GM11168 (cell line): ENCODE measurements at regions not wholly inside any gene's neighbourhood (a gene's known extent, or its start where the extent isn't known, plus 50 kb on each side); places are given as distances from the start of the nearest gene placed in this dataset.

Experiments used
- in situ Hi-C: fragments of 300-500 bp; cut with MboI; formaldehyde crosslinking; loops from one replicate; pipeline ENCODE4 v1.12.0; 2022; ENCODE audit warnings: low sequenced_read_pairs; ENCODE audit not compliant: unreplicated experiment

DNA sequence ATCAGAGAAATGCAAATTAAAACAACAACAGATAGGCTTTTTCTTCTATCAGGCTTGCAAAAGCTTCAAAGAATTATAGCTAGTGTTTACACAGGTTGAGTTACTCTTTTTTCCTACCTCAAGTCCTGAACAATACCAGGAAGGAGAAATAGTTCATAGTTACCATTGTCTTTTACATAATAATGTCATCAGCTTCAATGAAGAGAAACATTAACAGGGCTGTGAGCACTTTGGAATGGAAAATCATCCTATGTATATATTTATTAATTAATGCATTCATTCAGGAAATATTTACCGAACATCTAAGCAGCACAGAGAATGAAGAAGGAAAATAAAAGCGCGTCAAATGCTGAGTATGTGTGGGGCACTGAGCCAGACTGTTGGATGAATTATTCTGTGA, 197.3 kb downstream of the ZBTB18 start:
- in situ Hi-C loops, result no loop called here

DNA sequence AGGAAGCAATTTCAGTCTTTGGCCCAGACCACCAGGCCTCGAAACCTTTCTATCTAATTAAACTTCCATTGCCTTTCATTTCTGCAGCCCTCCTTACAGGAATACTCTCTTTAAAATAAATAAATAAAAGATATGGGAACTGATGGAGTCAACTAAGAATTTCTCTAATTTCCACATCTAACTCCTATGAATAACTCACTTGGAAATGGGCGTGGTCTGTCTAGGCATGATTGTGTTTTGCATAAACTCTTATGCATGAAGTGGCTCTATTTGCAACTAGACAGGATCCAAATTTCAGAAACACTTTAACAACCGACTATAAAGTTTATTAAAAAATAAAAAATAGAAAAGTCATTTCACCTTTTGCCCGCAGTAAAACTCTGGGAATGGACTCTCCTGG, 199.5 kb downstream of the ADSS2 start:
- in situ Hi-C loops, result loop anchor here (25.0 kb wide), 1 partner anchor 915 kb away; no protein-coding TSS in a partner anchor

DNA sequence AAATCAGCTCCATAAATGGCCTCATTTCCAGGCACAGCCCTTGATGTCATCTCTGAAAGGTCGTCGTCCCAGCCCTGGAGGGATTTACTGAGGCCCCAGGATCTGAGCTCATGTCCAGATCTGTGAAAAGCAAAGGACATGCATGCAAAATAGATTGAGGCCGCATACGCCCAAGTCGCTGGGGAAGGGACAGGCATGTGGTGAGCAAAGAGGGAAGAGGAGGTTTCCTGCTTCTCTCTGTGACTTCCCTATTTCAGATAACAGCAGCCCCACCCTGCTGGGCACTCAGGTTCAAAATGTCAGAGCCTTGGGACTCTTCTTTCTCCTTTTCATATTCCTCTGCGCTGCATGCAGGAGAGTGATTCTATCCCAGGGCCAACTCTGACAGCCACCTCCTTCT, 197.2 kb downstream of the ADSS2 start:
- in situ Hi-C loops, result loop anchor here (25.0 kb wide), 1 partner anchor 917 kb away; no protein-coding TSS in a partner anchor

DNA sequence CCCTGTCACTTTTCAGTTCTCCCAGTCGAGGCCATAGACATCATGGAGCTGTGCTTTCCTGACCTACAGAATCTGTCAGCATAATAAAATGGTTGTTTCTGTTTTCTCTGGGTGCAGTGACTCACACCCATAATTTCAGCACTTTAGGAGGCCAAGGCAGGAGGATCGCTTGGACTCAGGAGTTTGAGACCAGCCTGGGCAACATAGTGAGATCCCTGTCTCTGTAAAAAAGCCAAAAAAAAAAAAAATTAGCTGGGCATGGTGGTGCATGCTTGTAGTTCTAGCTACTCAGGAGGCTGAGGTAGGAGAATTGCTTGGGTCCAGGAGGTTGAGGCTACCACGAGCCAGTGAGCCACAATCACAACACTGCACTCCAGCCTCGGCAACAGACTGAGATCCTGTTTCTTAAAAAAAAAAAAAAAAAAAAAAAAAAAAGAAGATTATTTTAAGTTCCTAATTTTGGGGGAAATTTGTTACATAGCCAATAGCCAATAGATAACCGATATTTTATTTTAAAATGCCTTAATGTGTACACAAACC, 196.2 kb downstream of the ADSS2 start:
- in situ Hi-C loops, result loop anchor here (25.0 kb wide), 1 partner anchor 918 kb away; no protein-coding TSS in a partner anchor

DNA sequence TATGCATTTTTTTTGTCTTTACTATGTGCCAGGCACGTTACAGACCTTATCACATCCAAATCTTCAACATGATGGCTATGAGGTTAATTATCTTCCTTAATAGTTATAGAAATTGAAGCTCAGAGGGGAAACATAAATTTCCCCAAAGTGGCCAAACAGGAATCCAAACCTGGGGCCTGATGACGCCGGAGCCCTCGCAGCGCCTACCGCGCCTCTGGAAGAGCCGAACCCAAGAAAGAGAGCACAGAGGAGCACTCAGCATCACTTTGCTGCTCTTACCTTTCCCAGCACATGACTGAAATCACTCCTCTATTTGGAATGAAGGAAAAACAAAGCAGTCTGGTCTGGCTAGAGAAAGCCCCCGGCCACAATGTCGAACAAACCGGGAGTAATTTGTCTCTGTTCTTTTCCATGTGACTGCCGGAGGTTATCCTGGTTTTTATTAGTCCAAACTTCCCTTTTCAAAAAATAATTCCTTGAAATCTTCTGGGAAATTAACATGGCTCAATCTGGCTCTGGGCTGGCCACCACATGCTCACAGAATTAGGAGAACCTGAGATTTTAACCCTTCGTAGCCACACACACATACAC, 195.5 kb downstream of the ADSS2 start:
- in situ Hi-C loops, result loop anchor here (25.0 kb wide), 1 partner anchor 919 kb away; no protein-coding TSS in a partner anchor

DNA sequence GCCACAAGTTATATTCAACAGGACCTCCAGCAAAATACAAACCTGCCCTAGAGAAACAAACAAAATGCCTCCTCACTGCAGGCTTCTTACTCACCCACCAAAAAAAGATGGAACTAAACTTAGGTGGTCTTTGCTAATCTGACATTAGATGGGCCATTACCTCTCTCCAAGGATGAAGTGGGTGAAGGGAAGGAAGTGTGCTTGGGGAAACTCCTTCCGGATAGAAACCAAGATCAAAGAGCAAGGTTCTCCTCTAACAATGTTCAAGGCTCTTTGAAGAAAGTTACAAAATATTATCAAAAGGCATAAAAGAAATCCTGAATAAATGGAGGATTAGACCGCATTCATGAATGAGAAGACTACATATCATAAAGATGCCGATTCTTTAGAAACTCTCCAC, 187.5 kb downstream of the ADSS2 start:
- in situ Hi-C loops, result loop anchor here (25.0 kb wide), 1 partner anchor 927 kb away; no protein-coding TSS in a partner anchor

DNA sequence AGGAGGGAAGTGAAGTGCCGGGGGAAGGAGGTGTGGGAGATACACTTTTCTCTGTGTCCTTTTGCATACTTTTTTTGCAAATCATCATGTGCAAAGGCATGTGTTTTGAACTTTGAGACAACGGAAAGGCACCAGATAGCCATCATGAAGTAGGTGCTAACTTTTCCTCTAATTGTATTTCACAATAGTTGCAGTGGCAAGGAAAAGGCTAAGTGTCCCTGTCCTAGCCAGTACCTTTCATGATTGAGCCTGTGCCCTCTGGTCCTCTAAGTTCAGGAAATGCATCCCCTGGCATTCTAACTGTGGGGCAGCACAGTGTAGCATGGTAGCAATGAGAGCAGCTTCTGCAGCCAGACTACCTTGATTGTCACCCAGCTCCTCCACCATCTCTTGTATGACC, 186.2 kb downstream of the ADSS2 start:
- in situ Hi-C loops, result loop anchor here (25.0 kb wide), 1 partner anchor 928 kb away; no protein-coding TSS in a partner anchor

DNA sequence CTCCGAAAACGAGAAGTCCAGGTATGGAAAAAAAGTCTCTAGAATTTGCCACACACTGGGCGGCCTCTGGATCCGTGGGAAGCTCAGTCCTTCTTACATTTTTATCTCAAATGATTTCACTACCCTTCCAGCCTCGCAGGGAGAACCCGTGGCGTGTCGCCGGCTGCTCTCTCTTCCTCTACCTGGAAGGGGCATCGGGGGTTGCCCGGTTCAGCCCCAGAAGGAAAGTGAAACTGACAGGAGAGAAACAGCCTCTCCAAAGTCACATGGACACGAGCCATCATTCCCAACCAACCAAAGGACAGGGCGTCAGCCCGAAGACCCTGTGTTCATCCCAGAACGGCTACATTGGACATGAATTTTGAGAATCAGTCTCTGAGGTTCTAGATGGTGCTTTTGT, 182.5 kb downstream of the ADSS2 start:
- in situ Hi-C loops, result loop anchor here (25.0 kb wide), 1 partner anchor 932 kb away; no protein-coding TSS in a partner anchor

DNA sequence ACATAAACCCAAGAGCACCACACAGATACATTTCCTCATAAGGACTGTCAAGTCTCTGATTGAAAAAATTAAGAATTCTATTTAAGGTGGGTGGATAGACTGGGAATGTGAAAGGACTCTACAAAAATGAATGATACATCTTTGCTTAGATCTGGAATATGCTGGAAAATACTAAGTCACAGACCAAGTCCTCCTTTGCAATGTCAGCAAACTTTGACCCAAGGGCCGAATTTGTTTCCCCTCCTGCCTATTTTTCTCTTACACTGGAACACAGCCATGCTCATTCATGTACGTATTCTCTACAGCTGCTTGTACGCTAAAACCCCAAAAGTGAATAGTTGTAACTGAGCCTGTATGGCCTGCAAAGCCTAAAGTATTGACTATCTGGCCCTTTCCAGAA, 180.7 kb downstream of the ADSS2 start:
- in situ Hi-C loops, result loop anchor here (25.0 kb wide), 1 partner anchor 934 kb away; no protein-coding TSS in a partner anchor

DNA sequence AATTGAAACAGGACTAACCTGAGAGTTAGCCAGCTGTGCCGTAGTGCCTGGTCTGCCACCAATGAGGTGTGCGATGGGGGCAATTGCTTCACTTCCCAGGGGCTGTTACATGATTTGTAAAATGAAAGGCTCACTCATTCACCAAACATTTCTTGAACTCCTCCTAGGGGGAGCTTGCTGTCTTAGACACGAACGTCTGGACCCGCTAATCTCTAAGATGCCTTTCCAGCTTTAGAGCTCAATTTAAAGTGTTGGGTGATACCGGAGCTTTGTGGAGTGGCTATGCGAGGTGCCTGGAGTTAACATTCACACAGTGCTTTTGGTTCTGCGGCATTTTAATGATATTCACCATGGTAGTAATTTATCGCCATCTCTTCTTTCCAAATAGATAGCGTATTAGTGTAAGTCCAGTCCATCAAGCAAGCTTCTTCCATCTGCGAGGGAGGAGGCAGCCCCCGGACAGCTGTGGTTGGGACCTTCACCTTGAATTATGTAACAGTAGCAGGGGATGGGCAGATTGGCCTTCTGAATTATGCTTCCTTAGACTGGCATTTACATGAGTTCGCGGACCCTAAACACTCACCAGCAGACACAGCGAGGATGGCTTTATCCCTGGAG, 179.9 kb downstream of the ADSS2 start:
- in situ Hi-C loops, result loop anchor here (25.0 kb wide), 1 partner anchor 934 kb away; no protein-coding TSS in a partner anchor

DNA sequence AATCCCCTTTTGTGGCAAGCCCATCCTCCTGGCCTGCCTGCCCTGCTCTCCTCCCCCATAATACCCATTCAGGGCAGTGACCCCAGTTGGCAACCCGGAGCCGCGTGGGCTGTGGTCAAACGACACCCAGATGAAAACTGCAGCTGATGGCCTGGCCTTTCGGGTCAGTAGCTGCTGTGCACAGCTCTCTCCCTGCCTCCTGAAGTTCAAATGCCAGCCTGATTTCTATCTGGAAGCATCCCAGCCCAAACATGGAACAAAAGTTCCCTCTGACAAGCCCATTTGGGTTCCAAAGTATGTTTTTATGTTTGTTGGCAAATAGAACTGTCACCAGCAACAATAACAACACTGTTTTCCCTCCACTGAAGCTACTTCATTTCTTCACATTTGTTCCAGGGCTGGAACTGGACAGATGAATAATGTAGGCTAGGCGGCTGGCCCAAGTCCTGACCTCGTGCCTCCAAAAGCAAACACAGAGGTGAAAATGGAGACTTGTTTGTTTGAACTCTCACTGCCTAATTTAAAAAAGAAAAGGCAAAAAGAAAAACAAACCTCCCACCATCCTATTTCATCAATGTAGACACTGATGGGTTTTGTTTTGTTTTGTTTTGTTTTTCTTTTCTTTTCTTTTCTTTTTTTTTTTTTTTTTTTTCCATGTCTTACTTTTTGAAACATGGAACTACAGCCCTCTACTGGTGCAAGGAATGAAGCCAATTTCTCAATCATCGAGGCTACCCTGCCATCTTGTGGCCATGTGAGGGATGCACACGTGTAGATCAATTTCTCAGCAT, 179.0 kb downstream of the ADSS2 start:
- in situ Hi-C loops, result loop anchor here (25.0 kb wide), 1 partner anchor 935 kb away; no protein-coding TSS in a partner anchor

DNA sequence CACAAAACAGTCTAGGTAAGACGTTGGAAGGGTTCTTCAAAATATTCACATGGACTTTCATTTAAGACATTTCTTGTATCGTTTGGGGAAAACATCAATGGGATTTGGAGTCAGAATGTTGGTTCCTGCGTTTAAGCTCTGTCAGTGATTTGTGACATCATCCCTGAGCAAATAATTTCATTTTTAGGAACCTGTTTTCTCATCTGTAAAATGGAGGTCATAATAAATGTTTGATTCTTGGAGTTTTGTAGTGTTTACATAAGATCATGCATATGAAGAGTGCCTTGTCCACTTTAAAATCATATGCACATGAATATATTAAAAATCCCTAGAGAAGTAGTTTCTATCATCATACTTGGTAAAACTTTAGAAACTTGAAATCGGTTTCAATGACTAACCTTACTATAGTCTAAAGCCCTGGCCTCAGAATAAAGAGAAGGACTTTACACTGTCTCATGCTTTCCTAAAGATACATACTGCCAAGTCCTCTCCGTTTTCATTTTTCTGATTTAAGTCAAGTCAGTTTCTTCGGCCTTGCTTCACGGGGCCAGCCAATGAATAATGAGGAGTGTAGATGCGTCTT, 178.4 kb downstream of the ADSS2 start:
- in situ Hi-C loops, result loop anchor here (25.0 kb wide), 1 partner anchor 936 kb away; no protein-coding TSS in a partner anchor

DNA sequence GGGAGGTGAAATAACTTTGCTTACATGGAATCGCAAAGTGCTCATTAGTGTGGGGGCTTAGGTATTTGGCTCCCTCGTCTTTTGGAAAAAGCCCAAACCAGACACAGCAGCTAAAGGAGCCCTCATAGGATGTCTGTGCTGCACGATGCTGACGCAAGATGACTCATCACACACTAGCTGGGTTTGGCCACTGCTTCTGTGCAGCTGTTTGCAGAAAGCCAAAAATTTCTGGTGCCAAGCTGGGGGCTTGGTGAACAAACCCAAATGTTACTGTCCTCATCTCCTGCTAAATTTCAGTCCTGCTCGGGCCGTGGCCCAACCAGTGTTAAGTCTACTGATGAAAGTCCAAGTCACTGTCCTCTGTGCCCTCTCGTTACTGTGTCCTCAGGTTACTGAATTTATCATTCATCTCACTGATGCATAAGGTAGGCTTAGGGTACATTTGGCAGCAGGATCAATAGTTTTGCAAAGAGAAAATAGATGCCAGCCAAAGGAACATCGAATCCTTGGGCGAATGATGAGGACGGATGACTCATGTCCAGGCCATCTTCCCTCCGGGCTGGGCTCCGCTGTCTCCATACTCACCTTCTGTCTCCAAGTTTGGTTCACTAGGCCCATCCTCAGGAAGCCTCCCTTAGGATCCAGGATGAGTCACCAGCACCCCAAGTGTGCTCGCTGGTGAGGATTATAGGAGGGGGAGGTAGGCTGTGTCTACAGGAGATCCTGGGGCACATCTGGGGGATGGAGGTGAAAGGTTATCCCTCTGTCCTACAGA, 177.7 kb downstream of the ADSS2 start:
- in situ Hi-C loops, result loop anchor here (25.0 kb wide), 1 partner anchor 937 kb away; no protein-coding TSS in a partner anchor

DNA sequence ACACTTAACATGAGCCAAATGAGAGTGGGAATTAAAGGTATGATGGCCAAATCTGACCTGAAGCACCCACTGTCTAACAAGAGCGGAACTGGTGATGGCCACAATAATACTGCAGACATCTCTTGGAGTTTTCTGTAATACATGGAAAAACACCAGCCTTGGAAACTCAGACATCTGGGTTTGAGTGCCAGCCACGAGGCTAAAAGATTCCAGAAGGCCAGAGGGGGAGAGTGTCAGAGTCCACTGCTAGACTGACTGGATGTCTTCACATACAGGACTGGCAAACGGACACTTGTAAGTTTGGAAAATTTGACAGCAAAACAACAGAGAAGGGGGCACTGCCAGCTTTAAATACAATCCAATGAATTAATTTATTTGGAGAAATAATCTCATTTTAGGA, 175.1 kb downstream of the ADSS2 start:
- in situ Hi-C loops, result no loop called here

DNA sequence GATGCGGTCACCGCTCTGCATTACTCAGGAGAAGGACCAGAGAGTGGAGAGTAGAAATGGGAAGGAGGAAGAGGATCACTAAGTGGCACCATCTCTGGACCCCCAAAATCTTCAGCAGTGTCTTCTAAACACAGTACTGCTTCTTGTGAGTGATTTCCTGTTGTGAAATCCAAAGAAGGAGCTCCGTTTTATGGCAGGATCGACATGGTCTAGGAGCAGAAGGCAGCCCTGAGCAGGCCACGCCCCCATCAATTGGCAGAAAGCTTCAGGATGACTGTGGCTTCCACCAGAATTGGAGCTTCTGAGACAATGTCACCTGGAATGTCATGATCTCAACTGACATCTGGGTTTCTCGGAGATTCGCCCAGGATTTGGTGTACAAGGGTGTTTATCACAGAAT, 171.5 kb downstream of the ADSS2 start:
- in situ Hi-C loops, result no loop called here

DNA sequence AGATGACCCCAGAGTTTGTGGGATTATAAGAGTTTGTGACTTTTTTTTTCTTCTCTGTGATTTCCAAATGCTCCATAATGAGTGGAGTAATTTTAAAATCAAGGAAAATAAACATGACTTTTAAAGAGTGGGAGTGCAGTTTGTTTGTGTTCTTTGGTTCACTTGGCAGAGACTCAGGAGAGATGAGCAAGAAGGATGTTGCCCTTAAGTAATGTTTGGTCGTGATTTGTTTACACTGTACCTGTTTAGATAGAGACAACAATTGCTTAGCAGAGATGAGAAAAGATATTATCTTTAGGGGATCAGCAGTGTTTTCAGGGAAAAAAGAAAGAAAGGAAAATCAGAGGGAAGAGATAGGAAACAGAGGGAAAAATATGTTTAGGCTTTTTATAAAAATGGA, 170.8 kb downstream of the ADSS2 start:
- in situ Hi-C loops, result no loop called here

DNA sequence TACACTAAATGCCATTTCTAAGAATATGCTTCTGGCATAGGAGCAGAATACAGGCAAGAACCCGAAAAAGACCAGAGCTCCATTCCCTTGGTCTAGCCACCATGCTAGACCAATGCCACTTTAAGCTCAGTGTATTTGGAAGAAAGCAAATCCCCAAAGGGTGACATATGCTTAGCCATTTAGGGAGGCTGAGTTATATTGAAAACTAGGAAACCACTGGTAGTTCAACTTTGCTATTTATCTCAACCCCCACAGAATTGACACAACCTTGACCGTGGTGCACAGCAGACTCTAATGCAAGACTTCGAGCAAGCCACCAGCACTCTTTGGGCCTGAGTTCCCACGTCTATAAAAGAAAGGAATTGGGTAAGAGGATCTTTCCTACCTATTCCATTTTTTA, 167.9 kb downstream of the ADSS2 start:
- in situ Hi-C loops, result no loop called here

DNA sequence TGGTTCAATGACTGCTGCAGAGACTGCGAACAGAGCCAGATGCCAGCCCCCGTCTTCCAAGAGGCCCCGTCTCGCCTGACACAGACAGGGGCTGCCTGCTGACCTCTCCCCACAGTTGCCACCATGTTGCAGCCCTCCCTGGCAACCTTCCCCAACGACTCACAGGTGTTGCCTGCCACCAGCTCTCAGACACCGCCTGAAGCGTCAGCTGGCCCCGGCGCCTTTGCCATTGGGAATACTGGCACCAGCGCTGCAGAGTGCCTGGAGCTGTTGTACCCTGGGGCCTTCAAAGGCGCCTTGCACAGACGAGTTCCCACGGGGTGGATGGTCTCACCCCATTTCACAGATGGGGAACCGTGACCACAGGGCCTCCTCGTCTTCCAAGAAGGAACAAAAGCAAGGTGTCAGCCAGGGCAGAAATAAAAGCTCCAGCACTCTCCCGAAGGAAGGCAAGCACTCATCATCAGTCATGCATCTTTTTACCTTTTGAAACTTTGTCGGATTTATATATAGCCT, 167.0 kb downstream of the ADSS2 start:
- in situ Hi-C loops, result no loop called here

DNA sequence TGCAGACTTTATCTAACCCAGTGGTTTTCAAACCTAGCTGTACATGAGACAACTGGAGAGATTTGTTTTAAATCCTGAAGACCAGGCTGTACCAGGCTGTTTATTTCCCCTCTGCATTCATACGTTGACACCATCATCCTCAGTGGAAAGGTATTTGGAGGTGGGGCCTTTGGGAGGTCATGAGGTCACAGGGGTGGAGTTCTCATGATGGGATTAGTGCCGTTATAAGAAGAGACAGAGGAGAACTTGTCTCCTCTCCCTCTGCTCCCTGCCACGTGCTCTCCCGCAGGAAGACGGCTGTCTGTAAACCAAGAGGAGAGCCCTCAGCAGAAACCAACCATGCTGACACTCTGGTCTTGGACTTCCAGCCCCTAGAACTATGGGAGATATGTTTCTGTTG, 165.4 kb downstream of the ADSS2 start:
- in situ Hi-C loops, result no loop called here
